Liver (tissue), 8 donors: ENCODE measurements at regions not wholly inside any gene's neighbourhood (a gene's known extent, or its start where the extent isn't known, plus 50 kb on each side); places are given as distances from the start of the nearest gene placed in this dataset.

Experiments
- DNase-seq: peaks from one replicate; pipeline ENCODE4 v3.0.0-alpha.2; 2017; ENCODE audit warnings: low spot score
- H3K27ac ChIP-seq, 2 donors: one replicate each; pipeline ENCODE4 v1.7.0; 2013; ENCODE audit warnings: inconsistent platforms in 2 of 2, low read length in 2 of 2, control low read depth in 1 of 2, low read depth in 1 of 2, mild to moderate bottlenecking in 1 of 2
- H3K27me3 ChIP-seq, 4 donors: one replicate each; pipeline versions ENCODE4 v1.6.1 to v1.7.0; 2013; ENCODE audit warnings: low read length in 3 of 4, inconsistent platforms in 1 of 4, mild to moderate bottlenecking in 1 of 4, moderate library complexity in 1 of 4; ENCODE audit not compliant: control insufficient read depth in 4 of 4, insufficient read depth in 4 of 4
- H3K36me3 ChIP-seq, 4 donors: one replicate each; pipeline versions ENCODE4 v1.6.1 to v1.7.0; 2013; ENCODE audit warnings: low read length in 3 of 4, mild to moderate bottlenecking in 3 of 4, low read depth in 1 of 4, moderate library complexity in 1 of 4; ENCODE audit not compliant: control insufficient read depth in 4 of 4, insufficient read depth in 3 of 4
- H3K4me1 ChIP-seq, 4 donors: one replicate each; pipeline versions ENCODE4 v1.6.1 to v1.7.0; 2013; ENCODE audit warnings: low read length in 3 of 4, mild to moderate bottlenecking in 3 of 4, moderate library complexity in 1 of 4; ENCODE audit not compliant: control insufficient read depth in 4 of 4, insufficient read depth in 4 of 4
- H3K4me3 ChIP-seq, 3 donors: one replicate each; pipeline versions ENCODE4 v1.6.1 to v1.7.0; 2013; ENCODE audit warnings: low read length in 3 of 3, control low read depth in 1 of 3, low read depth in 1 of 3, mild to moderate bottlenecking in 1 of 3
- H3K9ac ChIP-seq, 2 donors: one replicate each; pipeline ENCODE4 v1.7.0; 2013; ENCODE audit warnings: low read length in 2 of 2, mild to moderate bottlenecking in 2 of 2, moderate library complexity in 2 of 2, control low read depth in 1 of 2, low read depth in 1 of 2
- H3K9me3 ChIP-seq, 4 donors: one replicate each; pipeline versions ENCODE4 v1.6.1 to v1.7.0; 2013; ENCODE audit warnings: low read length in 3 of 4; ENCODE audit not compliant: control insufficient read depth in 4 of 4
- EGR1 ChIP-seq, 2 donors: IDR thresholded peaks; 2 replicates each; pipeline ENCODE4 v1.6.1; 2016 to 2018; ENCODE audit warnings: antibody characterized with exemption in 2 of 2, low read depth in 2 of 2
- FOXA1 ChIP-seq: IDR thresholded peaks from 2 replicates; pipeline ENCODE4 v1.6.1; 2016; ENCODE audit warnings: antibody characterized with exemption
- FOXA2 ChIP-seq: IDR thresholded peaks from 2 replicates; pipeline ENCODE4 v1.6.1; 2016; ENCODE audit warnings: antibody characterized with exemption
- GABPA ChIP-seq, 2 donors: IDR thresholded peaks in 1 of 2; conservative IDR thresholded peaks in 1 of 2; 2 replicates each; pipeline ENCODE4 v1.6.1; 2016; ENCODE audit warnings: antibody characterized with exemption in 2 of 2, mild to moderate bottlenecking in 1 of 2, moderate library complexity in 1 of 2
- HNF4A ChIP-seq, 2 donors: conservative IDR thresholded peaks; 2 replicates each; pipeline ENCODE4 v1.6.1; 2016; ENCODE audit warnings: antibody characterized with exemption in 2 of 2, mild to moderate bottlenecking in 2 of 2
- HNF4G ChIP-seq: IDR thresholded peaks from 2 replicates; pipeline ENCODE4 v1.6.1; 2016; ENCODE audit warnings: antibody characterized with exemption
- JUND ChIP-seq, 2 donors: IDR thresholded peaks; 2 replicates each; pipeline ENCODE4 v1.6.1; 2016; ENCODE audit warnings: antibody characterized with exemption in 2 of 2
- MAX ChIP-seq: IDR thresholded peaks from 2 replicates; pipeline ENCODE4 v1.6.1; 2016; ENCODE audit warnings: antibody characterized with exemption
- NR2F2 ChIP-seq: IDR thresholded peaks from 2 replicates; pipeline ENCODE4 v1.6.1; 2016; ENCODE audit warnings: antibody characterized with exemption
- REST ChIP-seq: IDR thresholded peaks from 2 replicates; pipeline ENCODE4 v1.6.1; 2016; ENCODE audit warnings: antibody characterized with exemption, mild to moderate bottlenecking
- RXRA ChIP-seq, 2 donors: IDR thresholded peaks; 2 replicates each; pipeline ENCODE4 v1.6.1; 2017 to 2018; ENCODE audit warnings: antibody characterized with exemption in 2 of 2, mild to moderate bottlenecking in 1 of 2
- SP1 ChIP-seq: IDR thresholded peaks from 2 replicates; pipeline ENCODE4 v1.6.1; 2018; ENCODE audit warnings: antibody characterized with exemption, mild to moderate bottlenecking
- TAF1 ChIP-seq: conservative IDR thresholded peaks from 2 replicates; pipeline ENCODE4 v1.6.1; 2016; ENCODE audit warnings: antibody characterized with exemption, mild to moderate bottlenecking
- YY1 ChIP-seq: IDR thresholded peaks from 2 replicates; pipeline ENCODE4 v1.6.1; 2016; ENCODE audit warnings: antibody characterized with exemption, mild to moderate bottlenecking
- whole genome bisulfite sequencing: extraction: QIAGEN DNeasy Blood & Tissue Kit; methylation state at CpG from one replicate; pipeline ENCODE4 v1.1.7; 2013; 5-methylcytosine and 5-hydroxymethylcytosine counted together
- TF ChIP-seq, protein P1 (sequence below): fragments of 150-350 bp; IDR thresholded peaks from 2 replicates; pipeline ENCODE4 v1.5.1; 2017; ENCODE audit warnings: improper control_type of control experiment, low read depth, low read length; ENCODE audit not compliant: missing input control
- TF ChIP-seq, protein P2 (sequence below): IDR thresholded peaks from 2 replicates; pipeline ENCODE4 v1.6.1; 2016; ENCODE audit warnings: antibody characterized with exemption
- TF ChIP-seq, protein P3 (sequence below): IDR thresholded peaks from 2 replicates; pipeline ENCODE4 v1.6.1; 2016; ENCODE audit warnings: antibody characterized with exemption
- donor health status: healthy.
- donor health status: healthy.
- donor health status: healthy.
- donor health status: healthy.
- donor health status: healthy.

GRCh38 chr4:79552311-79552710 is 144.3 kb upstream of the GK2 start:
- H3K9ac ChIP-seq: no peak overlapping the region
- H3K4me3 ChIP-seq: no peak overlapping the region
- H3K27ac ChIP-seq: no peak overlapping the region
- H3K4me1 ChIP-seq: no peaks in the 10 kb centered on the region
- H3K27me3 ChIP-seq: no peaks in the 10 kb centered on the region
- TF ChIP-seq GABPA (IDR thresholded peaks at IDR 0.05 in 1 of 2, conservative IDR thresholded peaks at IDR 0.05 in 1 of 2) (no peak), YY1 (no peak)
- TF ChIP-seq, protein P1, sequence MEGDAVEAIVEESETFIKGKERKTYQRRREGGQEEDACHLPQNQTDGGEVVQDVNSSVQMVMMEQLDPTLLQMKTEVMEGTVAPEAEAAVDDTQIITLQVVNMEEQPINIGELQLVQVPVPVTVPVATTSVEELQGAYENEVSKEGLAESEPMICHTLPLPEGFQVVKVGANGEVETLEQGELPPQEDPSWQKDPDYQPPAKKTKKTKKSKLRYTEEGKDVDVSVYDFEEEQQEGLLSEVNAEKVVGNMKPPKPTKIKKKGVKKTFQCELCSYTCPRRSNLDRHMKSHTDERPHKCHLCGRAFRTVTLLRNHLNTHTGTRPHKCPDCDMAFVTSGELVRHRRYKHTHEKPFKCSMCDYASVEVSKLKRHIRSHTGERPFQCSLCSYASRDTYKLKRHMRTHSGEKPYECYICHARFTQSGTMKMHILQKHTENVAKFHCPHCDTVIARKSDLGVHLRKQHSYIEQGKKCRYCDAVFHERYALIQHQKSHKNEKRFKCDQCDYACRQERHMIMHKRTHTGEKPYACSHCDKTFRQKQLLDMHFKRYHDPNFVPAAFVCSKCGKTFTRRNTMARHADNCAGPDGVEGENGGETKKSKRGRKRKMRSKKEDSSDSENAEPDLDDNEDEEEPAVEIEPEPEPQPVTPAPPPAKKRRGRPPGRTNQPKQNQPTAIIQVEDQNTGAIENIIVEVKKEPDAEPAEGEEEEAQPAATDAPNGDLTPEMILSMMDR: no peak
- peaks cover 0 to 3% (median 2%) of the 10 kb centered on the region in 4 donors for H3K9me3 ChIP-seq
- no peak for DNase-seq
- no peaks in the 10 kb centered on the region for H3K36me3 ChIP-seq

GRCh38 chr4:79551555-79551954 is 143.5 kb upstream of the GK2 start:
- 77% methylated on average over 5 of the region's 5 CpGs for WGBS
- TF ChIP-seq EGR1 (IDR thresholded peaks at IDR 0.05; ENCODE audit: low read depth in 2 of 2) (no peak), JUND (IDR thresholded peaks at IDR 0.05) (no peak), REST (no peak), FOXA2 (no peak), GABPA (IDR thresholded peaks at IDR 0.05 in 1 of 2, conservative IDR thresholded peaks at IDR 0.05 in 1 of 2) (no peak), RXRA (IDR thresholded peaks at IDR 0.05) (no peak), TAF1 (no peak), HNF4G (no peak), FOXA1 (no peak), MAX (no peak), HNF4A (conservative IDR thresholded peaks at IDR 0.05) (no peak), NR2F2 (no peak), SP1 (no peak), YY1 (no peak)
- TF ChIP-seq, protein P1: no peak
- TF ChIP-seq, protein P2, sequence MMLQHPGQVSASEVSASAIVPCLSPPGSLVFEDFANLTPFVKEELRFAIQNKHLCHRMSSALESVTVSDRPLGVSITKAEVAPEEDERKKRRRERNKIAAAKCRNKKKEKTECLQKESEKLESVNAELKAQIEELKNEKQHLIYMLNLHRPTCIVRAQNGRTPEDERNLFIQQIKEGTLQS: no peak
- TF ChIP-seq, protein P3, sequence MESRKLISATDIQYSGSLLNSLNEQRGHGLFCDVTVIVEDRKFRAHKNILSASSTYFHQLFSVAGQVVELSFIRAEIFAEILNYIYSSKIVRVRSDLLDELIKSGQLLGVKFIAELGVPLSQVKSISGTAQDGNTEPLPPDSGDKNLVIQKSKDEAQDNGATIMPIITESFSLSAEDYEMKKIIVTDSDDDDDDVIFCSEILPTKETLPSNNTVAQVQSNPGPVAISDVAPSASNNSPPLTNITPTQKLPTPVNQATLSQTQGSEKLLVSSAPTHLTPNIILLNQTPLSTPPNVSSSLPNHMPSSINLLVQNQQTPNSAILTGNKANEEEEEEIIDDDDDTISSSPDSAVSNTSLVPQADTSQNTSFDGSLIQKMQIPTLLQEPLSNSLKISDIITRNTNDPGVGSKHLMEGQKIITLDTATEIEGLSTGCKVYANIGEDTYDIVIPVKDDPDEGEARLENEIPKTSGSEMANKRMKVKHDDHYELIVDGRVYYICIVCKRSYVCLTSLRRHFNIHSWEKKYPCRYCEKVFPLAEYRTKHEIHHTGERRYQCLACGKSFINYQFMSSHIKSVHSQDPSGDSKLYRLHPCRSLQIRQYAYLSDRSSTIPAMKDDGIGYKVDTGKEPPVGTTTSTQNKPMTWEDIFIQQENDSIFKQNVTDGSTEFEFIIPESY: no peak
- H3K27me3 ChIP-seq: no peaks in the 10 kb centered on the region
- H3K36me3 ChIP-seq: no peaks in the 10 kb centered on the region
- H3K9ac ChIP-seq: no peak overlapping the region
- no peaks in the 10 kb centered on the region for H3K4me1 ChIP-seq
- peaks cover 0 to 3% (median 2%) of the 10 kb centered on the region in 4 donors for H3K9me3 ChIP-seq
- H3K27ac ChIP-seq: no peak overlapping the region
- DNase-seq: no peak
- H3K4me3 ChIP-seq: no peak overlapping the region
